MM.1S (cell line): ENCODE measurements at regions not wholly inside any gene's neighbourhood (a gene's known extent, or its start where the extent isn't known, plus 50 kb on each side); places are given as distances from the start of the nearest gene placed in this dataset.

Experiments used
- DNase-seq: peaks from one replicate; pipeline ENCODE4 v3.0.0-alpha.2; 2015
- H2AFZ ChIP-seq: fragments of 300-600 bp; sonication (generic); 2 replicates; pipeline ENCODE4 v1.6.0; 2016; ENCODE audit warnings: antibody characterized with exemption, low read length
- H3F3A ChIP-seq: fragments of 300-600 bp; sonication (generic); 2 replicates; pipeline ENCODE4 v1.6.1; 2016; ENCODE audit warnings: mild to moderate bottlenecking, antibody characterized with exemption, low read length, moderate library complexity, mixed read lengths; ENCODE audit not compliant: insufficient read depth
- H3K27ac ChIP-seq: fragments of 300-600 bp; sonication (generic); 2 replicates; pipeline ENCODE4 v1.5.1; 2016; ENCODE audit warnings: mild to moderate bottlenecking, low read length
- H3K27me3 ChIP-seq: fragments of 300-600 bp; sonication (generic); replicated peaks from 2 replicates; pipeline ENCODE4 v1.6.0; 2016; ENCODE audit warnings: low read length; ENCODE audit not compliant: insufficient read depth
- H3K36me3 ChIP-seq: fragments of 300-600 bp; sonication (generic); replicated peaks from 2 replicates; pipeline ENCODE4 v1.6.1; 2016; ENCODE audit warnings: mild to moderate bottlenecking, low read length, mixed read lengths; ENCODE audit not compliant: insufficient read depth
- H3K4me1 ChIP-seq: fragments of 300-600 bp; sonication (generic); 2 replicates; pipeline ENCODE4 v1.6.1; 2016; ENCODE audit warnings: low read length, mixed read lengths
- H3K4me2 ChIP-seq: fragments of 300-600 bp; sonication (generic); 2 replicates; pipeline ENCODE4 v1.6.0; 2016; ENCODE audit warnings: low read depth, low read length
- H3K4me3 ChIP-seq: fragments of 300-600 bp; sonication (generic); 2 replicates; pipeline ENCODE4 v1.5.1; 2016; ENCODE audit warnings: low read length, mixed read lengths
- H3K79me2 ChIP-seq: fragments of 300-600 bp; sonication (generic); 2 replicates; pipeline ENCODE4 v1.6.1; 2016; ENCODE audit warnings: mixed run types, low read length, mixed read lengths
- H3K9ac ChIP-seq: fragments of 300-600 bp; sonication (generic); 2 replicates; pipeline ENCODE4 v1.6.1; 2016; ENCODE audit warnings: low read length, mixed read lengths
- H3K9me2 ChIP-seq: fragments of 300-600 bp; sonication (generic); replicated peaks from 2 replicates; pipeline ENCODE4 v1.6.1; 2016; ENCODE audit warnings: mild to moderate bottlenecking, low read length, mixed read lengths; ENCODE audit not compliant: insufficient read depth
- H3K9me3 ChIP-seq: fragments of 300-600 bp; sonication (generic); replicated peaks from 2 replicates; pipeline ENCODE4 v1.6.1; 2016; ENCODE audit warnings: mild to moderate bottlenecking, low read length, mixed read lengths; ENCODE audit not compliant: insufficient read depth
- H4K20me1 ChIP-seq: fragments of 300-600 bp; sonication (generic); 2 replicates; pipeline ENCODE4 v1.6.1; 2016; ENCODE audit warnings: mild to moderate bottlenecking, low read length, moderate library complexity, mixed read lengths; ENCODE audit not compliant: insufficient read depth
- CTCF ChIP-seq: fragments of 300-600 bp; sonication (generic); IDR thresholded peaks from 2 replicates; pipeline ENCODE4 v1.5.1; 2016; ENCODE audit warnings: antibody characterized with exemption, low read length, mixed read lengths
- EZH2 ChIP-seq: fragments of 300-600 bp; sonication (generic); optimal IDR thresholded peaks from 2 replicates; pipeline ENCODE3; 2017; ENCODE audit warnings: low read depth, mild to moderate bottlenecking, antibody characterized with exemption, low read length, mixed read lengths
- EZH2phosphoT487 ChIP-seq: fragments of 300-600 bp; sonication (generic); IDR thresholded peaks from 2 replicates; pipeline ENCODE4 v1.6.1; 2018; ENCODE audit warnings: antibody characterized with exemption, low read length

- Histone ChIP-seq H3K9me2 (no peaks in the 10 kb centered on the region), H2AFZ (no peak overlapping the region), H3K79me2 (no peaks in the 10 kb centered on the region), H3K4me1 (no peaks in the 10 kb centered on the region), H3K27ac (no peak overlapping the region), H3F3A (no peaks in the 10 kb centered on the region), H3K4me3 (no peak overlapping the region), H3K36me3 (no peaks in the 10 kb centered on the region), H4K20me1 (no peaks in the 10 kb centered on the region), H3K9me3 (no peaks in the 10 kb centered on the region), H3K9ac (no peak overlapping the region), H3K27me3 (no peaks in the 10 kb centered on the region), H3K4me2 (no peak overlapping the region)
- DNase-seq, result no peak
- TF ChIP-seq CTCF (no peak), EZH2 (no peak), EZH2phosphoT487 (no peak)
These were observed 424.5 kb upstream of the DAB1 start for GRCh38 chr1:57848406-57848805.

GRCh38 chr1:57845041-57845440 lies 421.2 kb upstream of the DAB1 start:
- DNase-seq, result no peak
- Histone ChIP-seq H3K27me3 (no peaks in the 10 kb centered on the region), H3F3A (no peaks in the 10 kb centered on the region), H3K27ac (no peak overlapping the region), H2AFZ (no peak overlapping the region), H3K9ac (no peak overlapping the region), H3K9me2 (no peaks in the 10 kb centered on the region), H3K9me3 (no peaks in the 10 kb centered on the region), H3K4me2 (no peak overlapping the region), H3K4me1 (no peaks in the 10 kb centered on the region), H3K4me3 (no peak overlapping the region), H4K20me1 (no peaks in the 10 kb centered on the region), H3K79me2 (no peaks in the 10 kb centered on the region), H3K36me3 (no peaks in the 10 kb centered on the region)
- no peak for TF ChIP-seq EZH2

- H3F3A ChIP-seq, result no peaks in the 10 kb centered on the region
- H4K20me1 ChIP-seq, result no peaks in the 10 kb centered on the region
- no peak for DNase-seq
- no peaks in the 10 kb centered on the region for H3K9me3 ChIP-seq
- H3K4me1 ChIP-seq, result no peaks in the 10 kb centered on the region
- H3K9me2 ChIP-seq, result no peaks in the 10 kb centered on the region
- no peak overlapping the region for H2AFZ ChIP-seq
- no peaks in the 10 kb centered on the region for H3K79me2 ChIP-seq
- H3K9ac ChIP-seq, result no peak overlapping the region
- H3K27me3 ChIP-seq, result no peaks in the 10 kb centered on the region
- H3K27ac ChIP-seq, result no peak overlapping the region
- no peaks in the 10 kb centered on the region for H3K36me3 ChIP-seq
- H3K4me3 ChIP-seq, result no peak overlapping the region
- no peak overlapping the region for H3K4me2 ChIP-seq
- TF ChIP-seq EZH2phosphoT487, result no peak
- no peak for TF ChIP-seq CTCF
- no peak for TF ChIP-seq EZH2
These were observed 420.6 kb upstream of the DAB1 start for GRCh38 chr1:57844382-57844980.

GRCh38 chr1:57843760-57844159 lies 419.9 kb upstream of the DAB1 start:
- H3K9me3 ChIP-seq, result no peaks in the 10 kb centered on the region
- H3K4me2 ChIP-seq, result no peak overlapping the region
- no peak overlapping the region for H3K27ac ChIP-seq
- no peak for TF ChIP-seq EZH2phosphoT487
- no peak for TF ChIP-seq EZH2
- no peak for TF ChIP-seq CTCF
- no peak overlapping the region for H2AFZ ChIP-seq
- no peak overlapping the region for H3K4me3 ChIP-seq
- no peaks in the 10 kb centered on the region for H3K4me1 ChIP-seq
- no peaks in the 10 kb centered on the region for H3K79me2 ChIP-seq
- H3F3A ChIP-seq, result no peaks in the 10 kb centered on the region
- no peak overlapping the region for H3K9ac ChIP-seq
- no peaks in the 10 kb centered on the region for H3K9me2 ChIP-seq
- no peak for DNase-seq
- no peaks in the 10 kb centered on the region for H3K36me3 ChIP-seq
- no peaks in the 10 kb centered on the region for H4K20me1 ChIP-seq
- H3K27me3 ChIP-seq, result no peaks in the 10 kb centered on the region
